HFFc6 (cell line): ENCODE measurements at regions not wholly inside any gene's neighbourhood (a gene's known extent, or its start where the extent isn't known, plus 50 kb on each side); places are given as distances from the start of the nearest gene placed in this dataset.
A peak's percentile ranks its signal among the peaks of the same experiment; 100 is the strongest.

Source experiments
- DNase-seq: peaks from one replicate; pipeline ENCODE4 v3.0.0-alpha.2; 2018
- H3K27ac Mint-ChIP-seq: 2 replicates; pipeline ENCODE4 v1.8.0; 2020; ENCODE audit warnings: mild to moderate bottlenecking, mixed read lengths
- H3K27me3 Mint-ChIP-seq: 2 replicates; pipeline ENCODE4 v1.8.0; 2021; ENCODE audit warnings: mild to moderate bottlenecking, moderate library complexity, mixed read lengths; ENCODE audit not compliant: insufficient read depth
- H3K36me3 Mint-ChIP-seq: 2 replicates; pipeline ENCODE4 v1.8.0; 2021; ENCODE audit warnings: low read depth, mixed read lengths
- H3K4me1 Mint-ChIP-seq: 2 replicates; pipeline ENCODE4 v1.8.0; 2020; ENCODE audit warnings: low read depth, mixed read lengths
- H3K4me3 Mint-ChIP-seq: 2 replicates; pipeline ENCODE4 v1.8.0; 2020; ENCODE audit warnings: mild to moderate bottlenecking, moderate library complexity, mixed read lengths
- H3K9me3 Mint-ChIP-seq: 2 replicates; pipeline ENCODE4 v1.8.0; 2020; ENCODE audit warnings: mild to moderate bottlenecking, mixed read lengths
- TF ChIP-seq, protein P1 (sequence below): fragments of 200-600 bp; sonication (generic); IDR thresholded peaks from 2 replicates; pipeline ENCODE4 v1.5.0; 2021; ENCODE audit warnings: antibody characterized with exemption, mild to moderate bottlenecking

GRCh38 chr1:218659911-218660677 lies 315.0 kb downstream of the TGFB2 start:
- Mint-ChIP-seq H3K27ac (peak overlapping the region; percentile 74), H3K4me1 (peaks cover 68% of the 10 kb centered on the region), H3K9me3 (no peaks in the 10 kb centered on the region), H3K36me3 (no peaks in the 10 kb centered on the region), H3K27me3 (no peaks in the 10 kb centered on the region; the same call in 1 of the 2 replicates), H3K4me3 (peak overlapping the region; percentile 9; the same call in 1 of the 2 replicates)
- TF ChIP-seq, protein P1, sequence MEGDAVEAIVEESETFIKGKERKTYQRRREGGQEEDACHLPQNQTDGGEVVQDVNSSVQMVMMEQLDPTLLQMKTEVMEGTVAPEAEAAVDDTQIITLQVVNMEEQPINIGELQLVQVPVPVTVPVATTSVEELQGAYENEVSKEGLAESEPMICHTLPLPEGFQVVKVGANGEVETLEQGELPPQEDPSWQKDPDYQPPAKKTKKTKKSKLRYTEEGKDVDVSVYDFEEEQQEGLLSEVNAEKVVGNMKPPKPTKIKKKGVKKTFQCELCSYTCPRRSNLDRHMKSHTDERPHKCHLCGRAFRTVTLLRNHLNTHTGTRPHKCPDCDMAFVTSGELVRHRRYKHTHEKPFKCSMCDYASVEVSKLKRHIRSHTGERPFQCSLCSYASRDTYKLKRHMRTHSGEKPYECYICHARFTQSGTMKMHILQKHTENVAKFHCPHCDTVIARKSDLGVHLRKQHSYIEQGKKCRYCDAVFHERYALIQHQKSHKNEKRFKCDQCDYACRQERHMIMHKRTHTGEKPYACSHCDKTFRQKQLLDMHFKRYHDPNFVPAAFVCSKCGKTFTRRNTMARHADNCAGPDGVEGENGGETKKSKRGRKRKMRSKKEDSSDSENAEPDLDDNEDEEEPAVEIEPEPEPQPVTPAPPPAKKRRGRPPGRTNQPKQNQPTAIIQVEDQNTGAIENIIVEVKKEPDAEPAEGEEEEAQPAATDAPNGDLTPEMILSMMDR: no peak
- peak; percentile 57 for DNase-seq

DNA sequence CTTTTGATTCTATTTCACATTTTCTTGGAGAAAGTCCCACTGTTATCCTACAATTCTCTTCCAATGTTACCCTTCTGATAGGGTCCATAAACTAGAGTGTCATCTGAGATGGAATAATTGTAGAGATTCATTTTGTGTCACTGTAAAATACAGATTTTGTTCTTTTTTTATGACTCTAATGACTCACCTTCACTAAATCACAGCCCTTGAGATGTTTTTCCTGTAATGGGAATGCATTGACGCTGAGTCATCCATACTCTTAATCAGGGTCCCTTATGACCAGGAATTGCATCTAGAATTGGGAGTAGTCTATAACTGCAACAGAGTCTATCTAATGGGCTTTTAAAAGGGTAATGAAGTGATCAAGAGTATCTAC lies 315.5 kb downstream of the TGFB2 start:
- Mint-ChIP-seq H3K27me3 (peaks cover 1% of the 10 kb centered on the region), H3K4me3 (0 out of 2 replicates have a peak overlapping the region, but pooled peaks have one; percentile 9), H3K4me1 (peaks cover 73% of the 10 kb centered on the region), H3K27ac (peak overlapping the region; percentile 74; the same call in 1 of the 2 replicates), H3K36me3 (no peaks in the 10 kb centered on the region), H3K9me3 (no peaks in the 10 kb centered on the region)
- DNase-seq: peak; percentile 64
- TF ChIP-seq, protein P1: no peak

DNA sequence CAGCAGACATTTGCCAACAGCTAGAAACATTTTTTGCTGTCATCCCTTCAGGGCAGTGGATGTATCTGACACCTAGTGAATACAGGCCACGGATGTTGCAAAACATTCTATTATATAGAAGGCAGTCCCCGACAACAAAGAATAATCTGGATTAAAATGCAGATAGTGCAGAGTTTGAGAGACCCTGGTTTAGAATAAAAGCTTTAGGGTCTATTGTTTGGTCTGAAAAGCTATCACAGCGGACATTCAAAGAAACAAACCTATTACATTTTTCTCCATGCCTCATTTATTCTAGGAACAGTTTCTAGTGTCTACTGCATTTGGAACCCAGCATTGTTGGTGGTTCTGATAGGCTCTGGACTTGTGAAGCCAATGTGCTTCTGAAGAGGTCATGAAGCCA lies 316.3 kb downstream of the TGFB2 start:
- H3K27ac Mint-ChIP-seq: no peak overlapping the region
- no peaks in the 10 kb centered on the region for H3K36me3 Mint-ChIP-seq
- no peaks in the 10 kb centered on the region for H3K9me3 Mint-ChIP-seq
- no peak for DNase-seq
- no peak overlapping the region for H3K4me3 Mint-ChIP-seq
- TF ChIP-seq, protein P1: no peak
- peaks cover 68% of the 10 kb centered on the region for H3K4me1 Mint-ChIP-seq
- peaks cover 1% of the 10 kb centered on the region for H3K27me3 Mint-ChIP-seq

- H3K4me1 Mint-ChIP-seq: peaks cover 43% of the 10 kb centered on the region
- peak overlapping the region; percentile 8; the same call in 1 of the 2 replicates for H3K27ac Mint-ChIP-seq
- H3K4me3 Mint-ChIP-seq: 0 out of 2 replicates have a peak overlapping the region, but pooled peaks have one; percentile 2
- DNase-seq: peak; percentile 24
- H3K36me3 Mint-ChIP-seq: no peaks in the 10 kb centered on the region
- H3K27me3 Mint-ChIP-seq: peaks cover 1% of the 10 kb centered on the region
- TF ChIP-seq, protein P1: no peak
- H3K9me3 Mint-ChIP-seq: no peaks in the 10 kb centered on the region
Measured at GRCh38 chr1:218664385-218665170, 319.4 kb downstream of the TGFB2 start.

DNA sequence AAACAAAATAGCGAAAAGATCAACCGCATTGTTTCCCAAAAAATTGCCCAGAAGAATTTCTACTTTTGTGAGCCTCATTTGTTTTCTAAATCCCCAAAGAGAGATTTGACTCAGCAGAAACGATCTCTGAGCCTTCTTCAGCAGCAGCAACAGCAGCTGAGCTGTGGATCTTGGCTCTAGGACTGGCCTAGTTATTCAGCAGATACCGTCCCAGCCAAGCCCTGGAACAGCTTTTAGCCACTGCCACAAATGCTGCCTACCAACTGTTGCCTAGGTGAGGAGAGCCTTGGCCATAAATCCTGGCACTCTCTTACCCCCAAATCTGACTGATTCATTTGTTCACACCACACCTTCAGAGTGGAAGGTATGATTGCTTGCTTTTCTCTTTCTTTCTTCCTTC lies 320.1 kb downstream of the TGFB2 start:
- DNase-seq: peak; percentile 29
- TF ChIP-seq, protein P1: no peak
- peaks cover 1% of the 10 kb centered on the region for H3K27me3 Mint-ChIP-seq
- peaks cover 39% of the 10 kb centered on the region for H3K4me1 Mint-ChIP-seq
- no peaks in the 10 kb centered on the region for H3K36me3 Mint-ChIP-seq
- H3K4me3 Mint-ChIP-seq: 0 out of 2 replicates have a peak overlapping the region, but pooled peaks have one; percentile 2
- peak overlapping the region; percentile 8; the same call in 1 of the 2 replicates for H3K27ac Mint-ChIP-seq
- no peaks in the 10 kb centered on the region for H3K9me3 Mint-ChIP-seq
